WTC11 (cell line): ENCODE measurements at regions not wholly inside any gene's neighbourhood (a gene's known extent, or its start where the extent isn't known, plus 50 kb on each side); places are given as distances from the start of the nearest gene placed in this dataset.

Experiments
- CBFB ChIP-seq: sonication (generic); formaldehyde crosslinking; IDR thresholded peaks from 2 replicates; pipeline ENCODE4 v1.8.1; 2022; ENCODE audit warnings: mild to moderate bottlenecking, low read depth, missing genetic modification reagents
- JUN ChIP-seq: sonication (generic); formaldehyde crosslinking; IDR thresholded peaks from 2 replicates; pipeline ENCODE4 v1.8.0; 2023; ENCODE audit warnings: mild to moderate bottlenecking, missing genetic modification reagents
- KAT7 ChIP-seq: sonication (generic); formaldehyde crosslinking; IDR thresholded peaks from 2 replicates; pipeline ENCODE4 v1.8.1; 2023; ENCODE audit warnings: missing genetic modification reagents, mild to moderate bottlenecking, borderline replicate concordance
- ZNF138 ChIP-seq: sonication (generic); formaldehyde crosslinking; conservative IDR thresholded peaks from 2 replicates; pipeline ENCODE4 v1.8.1; 2022; ENCODE audit warnings: mild to moderate bottlenecking, moderate library complexity, missing genetic modification reagents
- TF ChIP-seq, protein P1 (sequence below): fragments of 200-600 bp; IDR thresholded peaks from 2 replicates; pipeline ENCODE4 v1.8.0; 2022; ENCODE audit warnings: antibody characterized with exemption
- TF ChIP-seq, protein P2 (sequence below): sonication (generic); formaldehyde crosslinking; IDR thresholded peaks from 2 replicates; pipeline ENCODE4 v1.8.0; 2022; ENCODE audit warnings: mild to moderate bottlenecking, missing genetic modification reagents
- TF ChIP-seq, protein P3 (sequence below): sonication (generic); formaldehyde crosslinking; IDR thresholded peaks from 2 replicates; pipeline ENCODE4 v1.8.1; 2023; ENCODE audit warnings: mild to moderate bottlenecking, missing genetic modification reagents, borderline replicate concordance
- TF ChIP-seq, protein P4 (sequence below): sonication (generic); formaldehyde crosslinking; IDR thresholded peaks from 2 replicates; pipeline ENCODE4 v1.8.1; 2022; ENCODE audit warnings: mild to moderate bottlenecking, missing genetic modification reagents, moderate library complexity, borderline replicate concordance
- TF ChIP-seq, protein P5 (sequence below): sonication (generic); formaldehyde crosslinking; IDR thresholded peaks from 2 replicates; pipeline ENCODE4 v1.8.1; 2023; ENCODE audit warnings: mild to moderate bottlenecking, missing genetic modification reagents, moderate library complexity

DNA sequence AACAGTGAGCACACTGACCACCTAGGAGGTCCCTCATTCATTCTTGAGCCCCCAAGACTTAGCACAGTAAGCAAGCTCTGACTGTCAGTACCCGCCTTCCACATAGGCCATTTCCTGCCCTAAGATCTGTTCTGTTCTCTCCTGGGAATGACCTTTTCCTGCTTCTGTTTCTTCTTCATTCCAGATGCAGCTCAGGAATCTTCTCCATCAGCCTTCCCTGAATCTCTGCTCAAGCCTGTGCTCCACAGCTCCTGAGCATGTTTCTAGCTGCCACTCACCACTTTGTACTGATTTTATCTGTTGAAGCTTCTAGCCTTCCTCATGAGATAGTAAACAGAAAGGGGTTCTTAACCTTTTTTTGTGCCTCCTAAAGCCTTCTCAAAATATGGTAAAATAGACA, 56.6 kb downstream of the ZNF281 start:
- TF ChIP-seq ZNF138 (CRISPR knock-in tag) (no peak), JUN (no peak), KAT7 (CRISPR knock-in tag) (no peak), CBFB (no peak)
- TF ChIP-seq, protein P1, sequence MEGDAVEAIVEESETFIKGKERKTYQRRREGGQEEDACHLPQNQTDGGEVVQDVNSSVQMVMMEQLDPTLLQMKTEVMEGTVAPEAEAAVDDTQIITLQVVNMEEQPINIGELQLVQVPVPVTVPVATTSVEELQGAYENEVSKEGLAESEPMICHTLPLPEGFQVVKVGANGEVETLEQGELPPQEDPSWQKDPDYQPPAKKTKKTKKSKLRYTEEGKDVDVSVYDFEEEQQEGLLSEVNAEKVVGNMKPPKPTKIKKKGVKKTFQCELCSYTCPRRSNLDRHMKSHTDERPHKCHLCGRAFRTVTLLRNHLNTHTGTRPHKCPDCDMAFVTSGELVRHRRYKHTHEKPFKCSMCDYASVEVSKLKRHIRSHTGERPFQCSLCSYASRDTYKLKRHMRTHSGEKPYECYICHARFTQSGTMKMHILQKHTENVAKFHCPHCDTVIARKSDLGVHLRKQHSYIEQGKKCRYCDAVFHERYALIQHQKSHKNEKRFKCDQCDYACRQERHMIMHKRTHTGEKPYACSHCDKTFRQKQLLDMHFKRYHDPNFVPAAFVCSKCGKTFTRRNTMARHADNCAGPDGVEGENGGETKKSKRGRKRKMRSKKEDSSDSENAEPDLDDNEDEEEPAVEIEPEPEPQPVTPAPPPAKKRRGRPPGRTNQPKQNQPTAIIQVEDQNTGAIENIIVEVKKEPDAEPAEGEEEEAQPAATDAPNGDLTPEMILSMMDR, result no peak
- TF ChIP-seq, protein P2, sequence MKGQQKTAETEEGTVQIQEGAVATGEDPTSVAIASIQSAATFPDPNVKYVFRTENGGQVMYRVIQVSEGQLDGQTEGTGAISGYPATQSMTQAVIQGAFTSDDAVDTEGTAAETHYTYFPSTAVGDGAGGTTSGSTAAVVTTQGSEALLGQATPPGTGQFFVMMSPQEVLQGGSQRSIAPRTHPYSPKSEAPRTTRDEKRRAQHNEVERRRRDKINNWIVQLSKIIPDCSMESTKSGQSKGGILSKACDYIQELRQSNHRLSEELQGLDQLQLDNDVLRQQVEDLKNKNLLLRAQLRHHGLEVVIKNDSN (CRISPR knock-in tag), result no peak
- TF ChIP-seq, protein P3, sequence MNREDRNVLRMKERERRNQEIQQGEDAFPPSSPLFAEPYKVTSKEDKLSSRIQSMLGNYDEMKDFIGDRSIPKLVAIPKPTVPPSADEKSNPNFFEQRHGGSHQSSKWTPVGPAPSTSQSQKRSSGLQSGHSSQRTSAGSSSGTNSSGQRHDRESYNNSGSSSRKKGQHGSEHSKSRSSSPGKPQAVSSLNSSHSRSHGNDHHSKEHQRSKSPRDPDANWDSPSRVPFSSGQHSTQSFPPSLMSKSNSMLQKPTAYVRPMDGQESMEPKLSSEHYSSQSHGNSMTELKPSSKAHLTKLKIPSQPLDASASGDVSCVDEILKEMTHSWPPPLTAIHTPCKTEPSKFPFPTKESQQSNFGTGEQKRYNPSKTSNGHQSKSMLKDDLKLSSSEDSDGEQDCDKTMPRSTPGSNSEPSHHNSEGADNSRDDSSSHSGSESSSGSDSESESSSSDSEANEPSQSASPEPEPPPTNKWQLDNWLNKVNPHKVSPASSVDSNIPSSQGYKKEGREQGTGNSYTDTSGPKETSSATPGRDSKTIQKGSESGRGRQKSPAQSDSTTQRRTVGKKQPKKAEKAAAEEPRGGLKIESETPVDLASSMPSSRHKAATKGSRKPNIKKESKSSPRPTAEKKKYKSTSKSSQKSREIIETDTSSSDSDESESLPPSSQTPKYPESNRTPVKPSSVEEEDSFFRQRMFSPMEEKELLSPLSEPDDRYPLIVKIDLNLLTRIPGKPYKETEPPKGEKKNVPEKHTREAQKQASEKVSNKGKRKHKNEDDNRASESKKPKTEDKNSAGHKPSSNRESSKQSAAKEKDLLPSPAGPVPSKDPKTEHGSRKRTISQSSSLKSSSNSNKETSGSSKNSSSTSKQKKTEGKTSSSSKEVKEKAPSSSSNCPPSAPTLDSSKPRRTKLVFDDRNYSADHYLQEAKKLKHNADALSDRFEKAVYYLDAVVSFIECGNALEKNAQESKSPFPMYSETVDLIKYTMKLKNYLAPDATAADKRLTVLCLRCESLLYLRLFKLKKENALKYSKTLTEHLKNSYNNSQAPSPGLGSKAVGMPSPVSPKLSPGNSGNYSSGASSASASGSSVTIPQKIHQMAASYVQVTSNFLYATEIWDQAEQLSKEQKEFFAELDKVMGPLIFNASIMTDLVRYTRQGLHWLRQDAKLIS (CRISPR knock-in tag), result no peak
- TF ChIP-seq, protein P4, sequence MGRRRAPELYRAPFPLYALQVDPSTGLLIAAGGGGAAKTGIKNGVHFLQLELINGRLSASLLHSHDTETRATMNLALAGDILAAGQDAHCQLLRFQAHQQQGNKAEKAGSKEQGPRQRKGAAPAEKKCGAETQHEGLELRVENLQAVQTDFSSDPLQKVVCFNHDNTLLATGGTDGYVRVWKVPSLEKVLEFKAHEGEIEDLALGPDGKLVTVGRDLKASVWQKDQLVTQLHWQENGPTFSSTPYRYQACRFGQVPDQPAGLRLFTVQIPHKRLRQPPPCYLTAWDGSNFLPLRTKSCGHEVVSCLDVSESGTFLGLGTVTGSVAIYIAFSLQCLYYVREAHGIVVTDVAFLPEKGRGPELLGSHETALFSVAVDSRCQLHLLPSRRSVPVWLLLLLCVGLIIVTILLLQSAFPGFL (CRISPR knock-in tag), result no peak
- TF ChIP-seq, protein P5, sequence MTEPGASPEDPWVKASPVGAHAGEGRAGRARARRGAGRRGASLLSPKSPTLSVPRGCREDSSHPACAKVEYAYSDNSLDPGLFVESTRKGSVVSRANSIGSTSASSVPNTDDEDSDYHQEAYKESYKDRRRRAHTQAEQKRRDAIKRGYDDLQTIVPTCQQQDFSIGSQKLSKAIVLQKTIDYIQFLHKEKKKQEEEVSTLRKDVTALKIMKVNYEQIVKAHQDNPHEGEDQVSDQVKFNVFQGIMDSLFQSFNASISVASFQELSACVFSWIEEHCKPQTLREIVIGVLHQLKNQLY (CRISPR knock-in tag), result no peak
